Fibroblast of peridontal ligament (primary cell): ENCODE measurements at regions not wholly inside any gene's neighbourhood (a gene's known extent, or its start where the extent isn't known, plus 50 kb on each side); places are given as distances from the start of the nearest gene placed in this dataset.

Source experiments
- DNase-seq: peaks from one replicate; pipeline ENCODE4 v3.0.0-alpha.2; 2010; ENCODE audit errors: extremely low read depth

DNA sequence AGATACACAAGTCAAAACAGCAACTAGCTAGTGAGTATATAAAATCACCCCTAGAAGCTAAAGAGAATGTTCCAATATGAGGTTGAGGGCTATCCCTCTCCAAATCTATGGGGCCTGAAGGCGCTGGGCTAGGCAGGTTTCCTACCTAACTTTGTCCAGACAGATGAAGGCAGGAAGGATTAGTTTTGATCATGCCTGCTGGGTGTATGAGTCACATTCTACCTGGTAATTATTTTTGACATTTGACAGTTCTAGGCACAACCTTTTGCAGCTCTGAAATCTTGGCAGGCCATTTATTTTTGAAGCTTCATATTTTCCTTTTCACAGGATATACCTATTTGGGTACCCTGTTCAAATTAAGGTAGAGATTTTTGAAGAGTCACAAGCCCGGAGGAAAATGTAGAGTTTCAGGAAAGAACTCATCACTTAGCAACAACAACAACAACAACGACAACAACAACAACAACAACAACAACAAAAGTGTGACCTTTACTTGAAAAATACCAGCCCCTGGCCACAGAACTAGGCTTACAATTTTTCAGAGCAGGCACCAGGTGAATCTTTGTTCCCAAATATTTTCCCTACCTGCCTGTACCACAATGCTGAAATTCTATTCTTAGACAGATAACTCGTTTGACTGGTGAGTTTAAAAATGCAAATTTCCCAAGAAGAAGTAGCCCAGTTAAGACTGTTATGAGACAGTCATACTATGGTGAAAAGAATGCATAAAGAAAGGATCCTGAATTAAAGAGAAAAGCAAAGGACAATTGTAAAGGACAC lies 175.5 kb upstream of the TUT7 start:
- no peak for DNase-seq

- no peak for DNase-seq
Observed at GRCh38 chr9:86526021-86526420, 171.8 kb upstream of the TUT7 start.

DNA sequence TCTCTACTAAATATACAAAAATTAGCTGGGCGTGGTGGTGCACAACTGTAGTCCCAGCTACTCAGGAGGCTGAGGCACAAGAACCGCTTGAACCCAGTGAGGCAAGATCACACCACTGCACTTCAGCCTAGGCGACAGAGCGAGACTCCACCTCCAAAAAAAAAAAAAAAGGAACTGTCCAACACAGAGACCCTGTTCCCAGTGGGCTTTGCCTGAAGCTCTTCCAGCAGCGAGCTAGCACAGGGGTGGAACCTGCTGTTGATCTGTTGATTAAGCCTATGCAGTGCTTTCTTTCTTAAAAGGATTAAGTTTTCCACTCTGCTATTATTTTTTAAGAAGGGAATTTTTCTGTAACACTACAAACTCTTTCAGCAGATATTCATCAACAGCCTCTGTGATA lies 171.0 kb upstream of the TUT7 start:
- DNase-seq = no peak

DNA sequence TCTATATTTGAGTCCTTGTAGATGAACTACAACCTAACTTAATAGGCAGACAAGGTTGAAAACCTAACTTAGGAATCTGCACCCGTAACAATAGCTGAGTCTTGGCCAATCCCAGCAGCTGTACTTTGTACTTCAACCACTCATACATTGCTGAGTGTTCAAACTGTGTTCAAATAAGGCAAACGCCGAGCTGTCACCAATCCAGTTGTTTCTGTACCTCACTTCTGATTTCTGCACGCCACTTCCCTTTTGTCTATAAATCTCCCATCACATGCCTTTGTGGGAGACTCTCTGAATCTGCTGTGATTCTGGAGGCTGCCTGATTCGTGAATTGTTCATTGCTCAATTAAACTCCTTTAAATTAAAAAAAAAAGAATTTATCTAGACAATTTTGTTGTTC lies 167.8 kb upstream of the TUT7 start:
- no peak for DNase-seq

GRCh38 chr9:86521322-86521721 lies 167.1 kb upstream of the TUT7 start:
- no peak for DNase-seq

GRCh38 chr9:86519066-86519615 lies 164.9 kb upstream of the TUT7 start:
- peak; percentile 57 for DNase-seq

DNA sequence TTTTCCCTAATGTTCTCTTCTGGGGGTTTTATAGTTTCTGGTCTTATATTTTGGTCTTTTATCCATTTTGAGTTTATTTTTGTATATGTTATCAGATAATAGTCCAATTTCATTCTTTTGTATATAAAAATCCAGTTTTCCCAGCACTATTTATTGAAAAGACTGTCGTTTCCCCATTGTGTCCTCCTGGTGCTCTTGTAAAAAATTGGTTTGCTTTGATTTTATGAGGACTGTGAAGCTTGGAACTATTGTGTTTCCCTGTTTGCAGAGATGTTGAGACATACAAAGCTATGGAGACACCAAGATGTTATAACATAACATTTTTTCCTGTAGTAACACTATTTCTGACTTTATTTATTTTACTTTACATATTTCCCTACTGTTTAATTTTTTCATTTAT lies 163.3 kb upstream of the TUT7 start:
- DNase-seq = no peak

- no peak for DNase-seq
Observed at GRCh38 chr9:86516564-86516963, 162.4 kb upstream of the TUT7 start.

DNA sequence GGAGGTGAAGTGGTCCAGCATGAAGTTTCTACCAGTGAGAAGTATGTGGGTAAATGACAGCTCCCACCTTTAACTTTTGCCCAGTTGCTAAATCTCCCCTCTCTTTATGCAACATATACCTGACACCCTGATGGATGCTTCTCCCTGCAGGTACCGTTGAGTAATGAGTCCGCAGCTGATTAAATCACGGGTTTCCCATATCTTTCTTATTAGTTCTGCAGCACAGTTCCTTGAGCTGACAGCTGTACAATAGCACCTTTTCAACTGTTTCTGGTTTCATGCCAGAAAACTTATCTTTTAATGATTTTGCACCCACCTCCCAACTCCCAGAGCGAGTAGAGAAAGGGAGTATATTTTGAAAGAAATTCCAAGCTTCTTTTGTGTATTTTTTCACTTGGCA lies 161.0 kb upstream of the TUT7 start:
- no peak for DNase-seq

GRCh38 chr9:86513429-86513828 lies 159.2 kb upstream of the TUT7 start:
- no peak for DNase-seq

GRCh38 chr9:86512929-86513328 lies 158.7 kb upstream of the TUT7 start:
- DNase-seq = peak; percentile 78

DNA sequence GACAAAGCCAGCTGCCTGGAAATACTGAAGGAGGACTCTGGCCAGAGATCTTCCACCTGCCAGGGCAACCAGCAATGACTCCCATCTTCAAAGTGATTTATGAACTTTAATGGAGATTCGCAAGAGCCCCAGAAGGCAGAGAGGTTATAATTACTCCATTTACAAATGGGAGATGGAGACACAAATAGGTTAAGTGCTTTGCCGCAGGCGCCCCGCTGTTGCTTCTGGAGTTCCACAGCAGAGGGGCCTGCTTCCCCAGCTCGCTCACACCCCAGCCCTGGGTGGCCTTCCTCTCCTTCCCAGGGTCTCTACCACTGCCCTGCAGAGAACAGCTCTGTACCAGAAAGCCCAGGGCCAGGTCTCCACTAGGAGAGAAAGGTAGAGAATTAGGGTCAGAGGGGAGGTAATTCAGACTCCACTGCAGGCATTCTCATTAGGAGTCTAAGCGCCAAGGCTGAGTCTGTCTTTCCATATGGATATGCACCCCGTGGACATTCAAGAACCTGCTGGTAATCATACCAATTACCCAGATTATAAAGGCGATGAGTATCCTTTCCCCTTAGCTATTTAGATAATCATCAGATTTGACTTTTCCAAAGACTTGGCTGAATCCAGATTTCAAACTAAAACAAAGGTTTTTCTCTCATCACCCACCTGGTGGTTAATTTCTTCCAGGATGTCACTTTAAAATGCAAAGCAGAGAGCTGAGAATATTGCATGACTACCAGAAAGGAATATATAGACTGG lies 157.6 kb upstream of the TUT7 start:
- no peak for DNase-seq

GRCh38 chr9:86508208-86508903 lies 154.1 kb upstream of the TUT7 start:
- DNase-seq = no peak

DNA sequence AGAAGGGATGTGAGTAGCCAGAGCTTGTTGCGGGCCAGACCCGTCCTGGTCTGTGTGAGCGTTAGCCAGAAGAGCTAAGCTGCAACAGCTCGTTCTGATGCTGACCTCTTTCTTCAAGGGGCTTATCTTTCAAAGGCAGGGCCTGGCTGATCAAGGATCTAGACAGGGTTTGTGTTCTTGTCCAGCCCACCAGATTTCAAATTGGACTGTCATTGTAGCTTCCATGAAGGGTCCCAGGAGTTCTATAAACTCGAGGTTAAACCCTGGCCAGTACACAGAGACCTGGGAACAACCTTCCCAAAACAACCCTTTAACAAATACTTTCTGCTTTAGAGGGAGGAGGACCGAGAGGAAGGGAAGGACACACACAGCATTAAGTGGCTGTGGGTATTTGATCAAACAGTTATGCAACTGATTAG lies 153.0 kb upstream of the TUT7 start:
- DNase-seq = no peak

DNA sequence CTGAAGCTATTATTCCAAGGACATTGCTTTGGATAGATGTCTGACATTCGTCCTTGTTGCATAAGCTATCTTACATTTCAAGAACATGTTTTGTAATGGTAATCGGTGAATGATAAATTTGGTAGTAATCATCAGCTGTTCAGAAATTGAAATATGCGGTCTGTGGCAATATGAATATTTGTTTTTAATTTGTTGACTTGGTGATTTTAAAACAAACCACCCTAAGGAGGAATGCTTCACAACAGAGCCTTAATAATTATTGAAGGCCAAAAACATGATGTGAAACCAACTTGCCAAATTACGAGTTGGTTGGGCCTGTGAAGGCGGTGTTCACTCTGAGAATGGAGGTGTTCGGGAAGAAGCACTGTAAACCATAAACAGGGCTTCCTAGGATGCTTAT lies 149.7 kb upstream of the TUT7 start:
- no peak for DNase-seq

DNA sequence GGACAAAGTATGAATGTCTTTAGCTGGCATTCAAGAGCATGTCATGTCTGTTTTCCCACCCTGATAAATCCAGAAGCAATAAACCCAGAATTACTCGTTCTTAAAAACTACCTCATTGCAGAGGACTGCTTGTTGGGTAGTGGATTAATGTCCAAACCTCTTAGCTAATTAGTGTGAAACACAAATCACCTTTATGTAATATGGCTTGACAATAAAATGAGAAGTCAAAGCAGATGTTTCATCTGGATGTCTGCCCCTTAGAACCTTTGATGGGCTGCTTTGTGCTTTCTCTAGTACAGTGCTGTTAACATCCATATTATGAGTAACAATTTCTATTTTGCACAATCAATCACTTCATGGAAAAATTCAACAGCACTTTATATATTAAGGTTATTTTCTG lies 149.1 kb upstream of the TUT7 start:
- no peak for DNase-seq

DNA sequence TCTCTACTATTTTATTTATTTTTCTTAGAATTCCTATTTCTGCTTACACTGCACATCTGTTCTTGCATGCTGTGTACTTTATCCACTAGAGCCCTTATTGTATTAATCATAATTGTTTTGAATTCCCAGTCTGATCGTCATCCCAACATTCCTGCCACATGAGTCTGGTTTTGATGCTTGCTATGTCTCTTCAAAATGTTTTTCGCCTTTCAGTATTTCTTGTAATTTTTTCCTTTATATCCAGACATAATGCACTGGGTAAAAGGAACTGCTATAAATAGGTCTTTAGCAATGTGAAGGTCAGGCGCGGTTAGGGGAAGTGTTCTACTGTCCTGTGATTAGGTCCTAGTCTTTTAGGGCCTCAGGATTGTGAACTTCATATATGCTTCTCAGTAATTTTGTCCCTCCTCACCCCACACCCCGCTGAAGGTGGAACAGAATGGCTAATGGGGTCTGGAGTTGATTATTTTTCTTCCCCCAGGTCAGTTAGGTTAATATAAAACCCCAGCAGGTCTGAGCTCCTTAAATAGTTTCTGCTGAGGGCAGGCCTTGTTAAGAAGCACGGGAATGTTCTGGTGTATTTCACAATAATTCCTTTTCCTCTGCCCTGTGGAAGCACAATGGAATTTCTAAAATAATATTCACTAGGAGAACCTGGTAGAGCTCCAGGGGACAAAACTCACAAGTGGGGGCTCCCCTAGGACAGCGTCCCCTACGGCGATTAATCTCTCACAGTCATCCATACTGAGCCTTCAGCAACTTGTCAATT lies 146.6 kb upstream of the TUT7 start:
- peak; percentile 98 for DNase-seq

DNA sequence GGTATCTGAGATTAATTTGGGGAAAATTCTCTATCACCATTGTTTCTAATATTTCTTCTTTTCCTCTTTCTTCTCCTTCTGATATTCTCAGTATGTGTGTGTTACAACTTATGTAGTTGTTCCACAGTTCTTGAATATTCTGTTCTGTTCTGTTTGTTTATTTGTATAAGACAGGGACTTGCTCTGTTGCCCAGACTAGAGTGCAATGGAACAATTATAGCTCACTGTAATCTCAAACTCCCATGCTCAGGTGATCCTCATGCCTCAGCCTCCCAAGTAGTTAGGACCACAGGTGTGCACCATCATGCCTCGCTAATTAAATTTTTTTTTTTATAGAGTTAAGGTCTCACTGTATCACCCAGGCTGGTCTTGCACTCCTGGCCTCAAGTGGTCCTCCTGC lies 145.8 kb upstream of the TUT7 start:
- peak; percentile 42 for DNase-seq

DNA sequence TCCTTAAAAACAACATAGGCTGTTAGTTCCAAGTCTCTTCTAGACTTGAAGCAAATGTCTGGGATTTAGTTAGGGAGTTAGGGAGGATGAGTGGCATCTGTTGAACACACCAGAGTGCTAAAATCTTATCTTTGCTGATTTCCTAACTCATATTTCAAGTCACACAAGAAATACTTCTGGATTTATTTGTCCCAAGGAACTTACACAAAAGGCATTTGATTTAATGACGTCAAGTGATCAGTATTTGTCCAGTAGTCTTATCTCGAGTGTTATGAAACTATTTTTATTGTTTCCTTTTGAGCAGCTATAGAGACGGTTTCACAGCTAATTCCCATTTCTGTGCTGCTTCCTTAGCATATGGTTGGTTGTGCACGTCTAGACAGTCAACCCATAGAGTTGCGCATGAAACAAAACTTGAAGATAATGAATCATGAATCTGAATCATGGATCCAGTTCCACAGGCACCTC lies 140.5 kb upstream of the TUT7 start:
- DNase-seq = no peak

GRCh38 chr9:86491468-86492266 lies 137.5 kb upstream of the TUT7 start:
- DNase-seq = no peak

- no peak for DNase-seq
Observed at GRCh38 chr9:86488794-86489193, 134.6 kb upstream of the TUT7 start.
